ENCODE measurements at regions not wholly inside any gene's neighbourhood (a gene's known extent, or its start where the extent isn't known, plus 50 kb on each side); places are given as distances from the start of the nearest gene placed in this dataset.

DNA sequence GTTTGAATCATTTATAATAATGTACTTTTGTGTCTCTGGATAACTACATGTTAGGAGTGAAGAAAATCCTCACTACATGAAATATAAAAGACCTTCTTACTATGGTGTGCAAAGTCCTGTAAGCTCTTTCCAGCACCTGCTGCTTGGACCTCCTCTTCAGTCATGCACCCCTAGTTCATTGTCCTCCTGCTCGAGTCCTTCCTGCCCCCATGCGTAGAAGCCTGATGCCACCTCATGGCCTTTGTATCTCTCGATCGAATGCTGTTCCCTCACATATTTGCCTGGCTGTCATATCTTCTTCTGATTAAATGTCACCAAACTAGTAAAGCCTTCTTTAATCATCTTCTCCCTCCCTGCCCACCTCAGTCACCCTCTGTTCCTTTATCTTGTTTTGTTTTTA is 49.9 kb upstream of the SUCLG2 start:
- DNase-seq (ENCODE audit: low read depth), result no peak

Data from fibroblast of the conjunctiva (primary cell).